SHP77 treated with DMSO at 0.1 percent for 48 hours (cell line): ENCODE measurements at regions not wholly inside any gene's neighbourhood (a gene's known extent, or its start where the extent isn't known, plus 50 kb on each side); places are given as distances from the start of the nearest gene placed in this dataset.

ENCODE experiments used
- DNase-seq: peaks from one replicate; lab custom pipeline; 2025; lab: John Stamatoyannopoulos, UW

- no peak for DNase-seq
Observed at GRCh38 chr1:83725735-83726360, 273.1 kb downstream of the TTLL7 start.

DNA sequence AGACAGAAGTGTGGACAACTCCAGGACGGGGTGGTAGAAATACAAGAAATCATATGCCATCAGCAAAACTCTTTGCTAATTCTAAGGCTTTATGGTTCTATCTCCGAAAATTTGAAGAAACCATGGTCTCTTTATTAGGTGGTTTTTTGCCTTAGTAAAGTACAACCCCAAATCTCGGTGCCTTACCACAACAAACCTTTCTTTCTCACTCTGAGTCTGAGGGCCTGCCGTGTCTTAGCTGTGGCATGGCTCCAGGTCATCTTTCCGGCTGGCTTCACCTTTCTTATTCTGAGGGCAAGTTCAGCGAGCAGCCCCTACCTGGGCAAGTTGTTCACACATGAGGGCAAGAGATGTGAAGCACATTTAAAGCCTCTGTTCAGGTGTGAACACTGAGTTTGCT is 280.6 kb downstream of the TTLL7 start:
- no peak for DNase-seq

- no peak for DNase-seq
Observed at GRCh38 chr1:83717785-83718184, 281.1 kb downstream of the TTLL7 start.

GRCh38 chr1:83716641-83717040 is 282.3 kb downstream of the TTLL7 start:
- no peak for DNase-seq

GRCh38 chr1:83715550-83715949 is 283.4 kb downstream of the TTLL7 start:
- DNase-seq = no peak

GRCh38 chr1:83709662-83710061 is 289.3 kb downstream of the TTLL7 start:
- DNase-seq = no peak

DNA sequence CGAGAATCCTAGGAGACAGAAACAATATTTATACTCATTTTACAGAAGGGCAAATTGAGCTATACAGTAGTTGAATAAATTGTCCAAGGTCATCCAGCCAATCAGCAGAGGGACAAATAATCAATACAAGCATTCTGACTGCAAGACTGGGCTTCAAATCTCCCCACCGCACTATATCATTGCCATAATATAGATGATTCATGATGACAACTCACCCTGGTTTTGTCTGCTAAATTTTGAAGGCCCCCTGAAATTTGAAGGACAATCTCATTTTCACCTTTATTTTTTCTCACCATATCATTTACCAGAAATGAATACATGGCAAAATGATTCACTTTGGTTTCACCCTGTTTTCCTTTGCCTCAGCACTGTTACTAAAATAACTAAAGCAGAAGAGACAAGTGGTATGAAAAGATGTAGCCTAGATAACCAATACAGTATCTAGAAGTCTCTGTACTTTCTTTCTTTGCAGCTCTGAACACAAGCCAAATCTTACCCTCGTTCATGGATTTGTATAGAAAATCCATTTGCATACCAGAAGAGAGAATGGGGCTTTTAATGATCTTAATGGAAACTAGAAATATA is 292.5 kb downstream of the TTLL7 start:
- no peak for DNase-seq

DNA sequence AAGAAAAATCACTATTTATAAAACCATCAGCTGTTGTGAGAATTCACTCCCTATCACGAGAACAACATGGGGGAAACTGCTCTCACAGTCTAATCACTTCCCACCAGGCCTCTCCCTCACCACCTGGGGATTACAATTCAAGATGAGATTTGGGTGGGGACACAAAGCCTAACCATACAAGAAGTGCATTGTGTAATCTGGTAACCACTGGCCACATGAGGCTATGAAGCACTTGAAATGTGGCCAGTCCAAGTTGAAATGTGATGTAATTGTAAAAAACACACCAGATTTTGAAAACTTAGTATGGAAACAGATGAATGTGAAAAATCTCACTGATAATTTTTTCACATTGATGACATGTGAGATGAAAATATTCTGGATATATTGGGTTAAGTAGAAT is 293.8 kb downstream of the TTLL7 start:
- no peak for DNase-seq

- DNase-seq = no peak
Observed at GRCh38 chr1:83704350-83704749, 294.6 kb downstream of the TTLL7 start.

DNA sequence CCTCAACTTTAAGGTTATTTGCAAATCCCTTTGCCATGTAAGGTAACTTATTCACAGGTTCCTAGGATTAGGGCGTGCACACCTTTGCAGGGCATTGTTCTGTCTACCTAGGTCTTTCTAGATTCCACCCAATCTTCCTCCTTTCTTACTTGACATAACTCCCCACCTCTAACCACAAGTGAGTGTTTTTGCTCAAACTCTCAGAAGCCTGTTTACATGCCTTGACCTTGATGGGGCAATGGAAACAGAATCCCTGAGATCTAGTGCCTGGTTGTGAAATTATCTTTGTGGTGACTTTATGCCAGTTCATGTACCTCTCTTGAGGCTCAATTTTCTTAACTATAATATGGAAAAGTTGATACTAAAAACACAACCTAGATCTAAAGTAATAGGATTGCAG is 296.6 kb downstream of the TTLL7 start:
- DNase-seq = no peak

DNA sequence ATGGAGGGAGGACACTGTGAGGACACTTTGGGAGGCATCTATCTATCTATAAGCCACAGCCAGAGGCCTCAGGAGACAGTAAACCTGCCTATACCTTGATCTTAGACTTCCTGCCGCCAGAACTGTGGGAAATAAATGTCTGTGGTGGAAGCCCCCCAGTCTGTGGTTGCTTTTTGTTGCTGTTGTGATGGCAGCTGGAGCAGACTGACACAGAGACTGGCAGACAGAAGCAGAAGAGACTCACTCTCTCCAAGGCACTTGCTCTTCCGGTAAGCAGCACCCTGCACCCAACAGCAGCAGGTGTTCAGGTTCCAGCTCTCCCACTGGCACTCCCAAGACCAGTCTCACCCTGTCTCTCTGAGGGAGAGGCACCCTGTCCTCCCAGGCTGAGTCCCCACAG is 297.6 kb downstream of the TTLL7 start:
- DNase-seq = no peak

- DNase-seq = no peak
Observed at GRCh38 chr1:83698644-83699043, 300.3 kb downstream of the TTLL7 start.

DNA sequence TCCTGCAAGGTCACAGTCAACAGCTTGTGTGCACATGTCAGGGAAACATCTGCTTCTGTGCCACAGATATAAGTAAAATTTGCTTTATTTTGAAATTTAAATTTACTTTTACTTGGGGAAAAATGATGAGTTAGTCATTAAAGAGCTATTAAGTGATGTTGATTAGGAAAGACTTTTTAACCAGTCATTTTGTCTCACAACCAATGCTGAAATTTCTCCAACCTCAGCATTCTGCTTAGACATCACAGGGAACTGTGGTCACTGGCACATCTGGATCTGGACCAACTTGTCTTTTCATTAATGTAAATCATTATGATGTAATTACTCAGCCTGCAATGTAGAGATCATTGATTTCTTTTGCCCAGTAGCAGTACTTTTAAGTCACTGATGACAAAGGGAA is 301.0 kb downstream of the TTLL7 start:
- no peak for DNase-seq

- no peak for DNase-seq
Observed at GRCh38 chr1:83697220-83697619, 301.7 kb downstream of the TTLL7 start.

DNA sequence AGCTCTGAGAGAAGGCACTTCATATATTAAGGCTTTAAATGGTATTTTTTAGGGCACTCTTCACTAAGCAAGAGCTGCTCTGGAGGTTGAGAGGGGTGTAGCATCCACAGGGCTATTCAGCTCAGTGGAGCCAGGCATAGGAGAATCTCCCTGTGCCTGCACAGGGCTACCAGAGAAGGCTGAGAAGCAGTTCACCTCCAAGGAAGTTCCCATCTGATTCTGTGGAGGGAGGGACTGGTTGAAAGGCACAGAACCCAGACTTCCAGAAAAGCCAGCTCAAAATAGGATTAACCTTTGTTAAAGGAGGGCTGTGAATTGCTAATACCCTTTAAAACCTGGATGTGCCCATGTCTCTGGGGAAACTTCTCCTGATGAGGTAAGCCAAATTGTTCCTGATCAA is 304.5 kb downstream of the TTLL7 start:
- no peak for DNase-seq

- no peak for DNase-seq
Observed at GRCh38 chr1:83693427-83694126, 305.4 kb downstream of the TTLL7 start.

- DNase-seq = no peak
Observed at GRCh38 chr1:83692524-83693381, 306.2 kb downstream of the TTLL7 start.

- DNase-seq = no peak
Observed at GRCh38 chr1:83691953-83692500, 306.9 kb downstream of the TTLL7 start.

DNA sequence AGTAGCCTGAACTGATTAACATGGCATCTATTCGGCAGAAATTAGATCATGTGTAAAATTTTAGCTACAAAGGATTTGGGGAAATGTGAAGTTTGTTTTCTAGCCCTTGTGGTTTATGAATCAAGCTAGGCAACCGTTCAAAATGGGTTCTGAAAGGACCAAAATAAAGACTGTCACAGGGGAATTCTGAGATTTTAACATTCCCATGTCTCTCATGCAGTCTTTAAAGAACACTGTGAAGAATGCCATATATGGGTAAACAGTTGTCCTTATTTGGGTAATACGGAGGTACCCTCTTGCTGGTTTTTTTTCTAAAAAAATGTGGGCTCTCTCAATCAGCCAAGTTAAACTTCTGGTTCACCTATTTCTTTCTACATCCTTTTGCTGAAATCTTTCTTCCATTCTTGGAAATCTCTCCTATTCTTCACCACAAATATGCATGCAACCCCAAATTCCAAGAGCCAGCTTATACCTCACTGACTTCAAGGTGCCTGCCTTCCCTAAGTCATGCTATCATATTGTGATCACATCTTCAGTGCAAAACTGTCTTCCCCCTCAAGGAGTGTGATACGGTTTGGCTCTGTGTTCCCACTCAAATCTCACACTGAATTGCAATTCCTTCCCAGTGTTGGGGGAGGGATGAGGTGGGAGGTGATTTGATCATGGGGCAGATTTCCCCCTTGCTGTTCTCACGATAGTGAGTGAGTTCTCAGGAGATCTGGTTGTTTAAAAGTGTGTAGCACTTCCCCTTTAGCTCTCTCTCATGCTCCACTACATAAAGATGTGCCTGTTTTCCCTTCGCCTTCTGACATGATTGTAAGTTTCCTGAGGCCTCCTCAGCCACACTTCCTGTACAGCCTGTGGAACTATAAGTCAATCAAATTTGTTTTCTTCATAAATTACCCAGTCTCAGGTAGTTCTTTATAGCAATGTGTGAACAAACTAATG is 308.7 kb downstream of the TTLL7 start:
- no peak for DNase-seq

GRCh38 chr1:83682132-83682531 is 316.8 kb downstream of the TTLL7 start:
- no peak for DNase-seq

- no peak for DNase-seq
Observed at GRCh38 chr1:83676106-83676505, 322.8 kb downstream of the TTLL7 start.
